Neural cell (in vitro differentiated cells): ENCODE measurements at regions not wholly inside any gene's neighbourhood (a gene's known extent, or its start where the extent isn't known, plus 50 kb on each side); places are given as distances from the start of the nearest gene placed in this dataset.

Experiments
- H2AFZ ChIP-seq: fragments of 200-600, 300-800 bp; sonication (generic), shearing (Covaris generic); 2 replicates; pipeline ENCODE4 v1.6.0; 2014; ENCODE audit warnings: low read depth, mild to moderate bottlenecking, antibody characterized with exemption, low read length, moderate library complexity
- H3F3A ChIP-seq: fragments of 200-600 bp; shearing (Covaris generic); 2 replicates; pipeline ENCODE4 v1.6.1; 2016; ENCODE audit warnings: mild to moderate bottlenecking, moderate library complexity, mixed read lengths, antibody characterized with exemption, low read length; ENCODE audit not compliant: insufficient read depth, poor library complexity, severe bottlenecking
- H3K27ac ChIP-seq: fragments of 200-600, 300-800 bp; sonication (generic), shearing (Covaris generic); 2 replicates; pipeline ENCODE4 v1.5.1; 2014; ENCODE audit warnings: mild to moderate bottlenecking, low read length, moderate library complexity
- H3K27me3 ChIP-seq: fragments of 300-800, 200-600 bp; sonication (generic), shearing (Covaris generic); 2 replicates; pipeline ENCODE4 v1.6.0; 2014; ENCODE audit warnings: mild to moderate bottlenecking, low read depth, low read length, moderate library complexity; ENCODE audit not compliant: insufficient read depth
- H3K36me3 ChIP-seq: fragments of 300-800, 200-600 bp; sonication (generic), shearing (Covaris generic); 2 replicates; pipeline ENCODE4 v1.5.1; 2014; ENCODE audit warnings: mild to moderate bottlenecking, antibody characterized with exemption, low read length, moderate library complexity; ENCODE audit not compliant: insufficient read depth
- H3K4me2 ChIP-seq: fragments of 300-800, 200-600 bp; sonication (generic), shearing (Covaris generic); 2 replicates; pipeline ENCODE4 v1.6.0; 2014; ENCODE audit warnings: mild to moderate bottlenecking, low read length
- H3K4me3 ChIP-seq: fragments of 300-800, 200-600 bp; sonication (generic), shearing (Covaris generic); 2 replicates; pipeline ENCODE4 v1.5.1; 2014; ENCODE audit warnings: mild to moderate bottlenecking, low read length, moderate library complexity
- H3K79me2 ChIP-seq: fragments of 200-600 bp; shearing (Covaris generic); replicated peaks from 2 replicates; pipeline ENCODE4 v1.6.0; 2014; ENCODE audit warnings: mild to moderate bottlenecking, low read length, moderate library complexity; ENCODE audit not compliant: insufficient read depth
- H3K9ac ChIP-seq: fragments of 300-800, 200-600 bp; sonication (generic), shearing (Covaris generic); 2 replicates; pipeline ENCODE4 v1.6.1; 2016; ENCODE audit warnings: mild to moderate bottlenecking, low read length, mixed read lengths
- H3K9me2 ChIP-seq: fragments of 200-600 bp; shearing (Covaris generic); 2 replicates; pipeline ENCODE4 v1.6.1; 2016; ENCODE audit warnings: mild to moderate bottlenecking, low read length, mixed read lengths; ENCODE audit not compliant: insufficient read depth
- H3K9me3 ChIP-seq: fragments of 200-600, 300-800 bp; sonication (generic), shearing (Covaris generic); 2 replicates; pipeline ENCODE4 v1.6.1; 2016; ENCODE audit warnings: mild to moderate bottlenecking, mixed run types, low read length, moderate library complexity, mixed read lengths
- H4K20me1 ChIP-seq: fragments of 200-600 bp; shearing (Covaris generic); 2 replicates; pipeline ENCODE4 v1.6.1; 2016; ENCODE audit warnings: mild to moderate bottlenecking, mixed run types; ENCODE audit not compliant: insufficient read depth
- EP300 ChIP-seq: fragments of 450-650 bp; conservative IDR thresholded peaks from 2 replicates; pipeline ENCODE4 v1.6.1; 2014; ENCODE audit warnings: antibody characterized with exemption, mild to moderate bottlenecking, moderate library complexity; ENCODE audit not compliant: poor library complexity, severe bottlenecking
- EZH2 ChIP-seq: fragments of 200-600, 300-800 bp; shearing (Covaris generic), sonication (generic); IDR thresholded peaks from 2 replicates; pipeline ENCODE4 v1.6.1; 2014; ENCODE audit warnings: antibody characterized with exemption, low read length, borderline replicate concordance, mild to moderate bottlenecking; ENCODE audit not compliant: insufficient read depth, poor library complexity, severe bottlenecking
- MXI1 ChIP-seq: fragments of 450-650 bp; conservative IDR thresholded peaks from 2 replicates; pipeline ENCODE4 v1.6.1; 2014; ENCODE audit warnings: antibody characterized with exemption, mild to moderate bottlenecking; ENCODE audit not compliant: poor library complexity, severe bottlenecking
- POLR2AphosphoS5 ChIP-seq: IDR thresholded peaks from 2 replicates; pipeline ENCODE4 v1.6.1; 2012
- RAD21 ChIP-seq: fragments of 450-650 bp; conservative IDR thresholded peaks from 2 replicates; pipeline ENCODE4 v1.6.1; 2014; ENCODE audit warnings: antibody characterized with exemption, mild to moderate bottlenecking, moderate library complexity
- SMC3 ChIP-seq: fragments of 450-650 bp; conservative IDR thresholded peaks from 2 replicates; pipeline ENCODE4 v1.6.1; 2014; ENCODE audit warnings: antibody characterized with exemption, mild to moderate bottlenecking, moderate library complexity; ENCODE audit not compliant: poor library complexity
- TAF1 ChIP-seq: IDR thresholded peaks from 2 replicates; pipeline ENCODE4 v1.6.1; 2012; ENCODE audit warnings: low read depth
- TF ChIP-seq, protein P1 (sequence below): IDR thresholded peaks from 2 replicates; pipeline ENCODE4 v1.6.1; 2012; ENCODE audit warnings: borderline replicate concordance
- TF ChIP-seq, protein P2 (sequence below): fragments of 450-650 bp; IDR thresholded peaks from 2 replicates; pipeline ENCODE4 v1.5.1; 2014; ENCODE audit warnings: antibody characterized with exemption, mild to moderate bottlenecking, moderate library complexity; ENCODE audit not compliant: poor library complexity, severe bottlenecking

DNA sequence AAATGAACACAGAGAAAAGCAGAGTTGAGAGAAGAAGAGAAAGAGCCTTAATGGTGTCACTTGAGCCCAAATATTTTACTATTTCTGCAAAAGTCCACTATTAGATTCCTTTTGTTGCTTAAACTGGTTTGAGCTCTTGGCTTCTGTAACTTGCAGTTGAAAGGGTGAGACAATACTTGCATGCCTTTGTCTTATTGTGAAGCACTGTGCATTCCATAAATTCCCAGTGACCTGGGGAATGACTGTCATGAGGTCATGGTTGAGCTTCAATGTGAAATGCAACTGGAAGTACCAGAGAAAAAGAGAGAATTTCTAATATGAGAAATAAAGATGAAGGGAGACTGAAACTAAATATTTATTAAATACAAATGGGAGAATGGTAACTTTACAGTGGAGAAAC is 310.9 kb downstream of the TDRD3 start:
- Histone ChIP-seq H3F3A (no peaks in the 10 kb centered on the region), H2AFZ (no peak overlapping the region), H3K79me2 (no peaks in the 10 kb centered on the region), H3K27ac (no peak overlapping the region), H3K9ac (no peak overlapping the region), H3K4me2 (no peak overlapping the region), H3K4me3 (no peak overlapping the region), H3K36me3 (no peaks in the 10 kb centered on the region), H3K9me3 (no peaks in the 10 kb centered on the region), H3K27me3 (no peaks in the 10 kb centered on the region), H4K20me1 (no peaks in the 10 kb centered on the region), H3K9me2 (no peaks in the 10 kb centered on the region)
- TF ChIP-seq SMC3 (no peak), MXI1 (no peak), RAD21 (no peak), TAF1 (no peak), POLR2AphosphoS5 (no peak), EZH2 (no peak), EP300 (no peak)
- TF ChIP-seq, protein P1, sequence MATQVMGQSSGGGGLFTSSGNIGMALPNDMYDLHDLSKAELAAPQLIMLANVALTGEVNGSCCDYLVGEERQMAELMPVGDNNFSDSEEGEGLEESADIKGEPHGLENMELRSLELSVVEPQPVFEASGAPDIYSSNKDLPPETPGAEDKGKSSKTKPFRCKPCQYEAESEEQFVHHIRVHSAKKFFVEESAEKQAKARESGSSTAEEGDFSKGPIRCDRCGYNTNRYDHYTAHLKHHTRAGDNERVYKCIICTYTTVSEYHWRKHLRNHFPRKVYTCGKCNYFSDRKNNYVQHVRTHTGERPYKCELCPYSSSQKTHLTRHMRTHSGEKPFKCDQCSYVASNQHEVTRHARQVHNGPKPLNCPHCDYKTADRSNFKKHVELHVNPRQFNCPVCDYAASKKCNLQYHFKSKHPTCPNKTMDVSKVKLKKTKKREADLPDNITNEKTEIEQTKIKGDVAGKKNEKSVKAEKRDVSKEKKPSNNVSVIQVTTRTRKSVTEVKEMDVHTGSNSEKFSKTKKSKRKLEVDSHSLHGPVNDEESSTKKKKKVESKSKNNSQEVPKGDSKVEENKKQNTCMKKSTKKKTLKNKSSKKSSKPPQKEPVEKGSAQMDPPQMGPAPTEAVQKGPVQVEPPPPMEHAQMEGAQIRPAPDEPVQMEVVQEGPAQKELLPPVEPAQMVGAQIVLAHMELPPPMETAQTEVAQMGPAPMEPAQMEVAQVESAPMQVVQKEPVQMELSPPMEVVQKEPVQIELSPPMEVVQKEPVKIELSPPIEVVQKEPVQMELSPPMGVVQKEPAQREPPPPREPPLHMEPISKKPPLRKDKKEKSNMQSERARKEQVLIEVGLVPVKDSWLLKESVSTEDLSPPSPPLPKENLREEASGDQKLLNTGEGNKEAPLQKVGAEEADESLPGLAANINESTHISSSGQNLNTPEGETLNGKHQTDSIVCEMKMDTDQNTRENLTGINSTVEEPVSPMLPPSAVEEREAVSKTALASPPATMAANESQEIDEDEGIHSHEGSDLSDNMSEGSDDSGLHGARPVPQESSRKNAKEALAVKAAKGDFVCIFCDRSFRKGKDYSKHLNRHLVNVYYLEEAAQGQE: no peak
- TF ChIP-seq, protein P2, sequence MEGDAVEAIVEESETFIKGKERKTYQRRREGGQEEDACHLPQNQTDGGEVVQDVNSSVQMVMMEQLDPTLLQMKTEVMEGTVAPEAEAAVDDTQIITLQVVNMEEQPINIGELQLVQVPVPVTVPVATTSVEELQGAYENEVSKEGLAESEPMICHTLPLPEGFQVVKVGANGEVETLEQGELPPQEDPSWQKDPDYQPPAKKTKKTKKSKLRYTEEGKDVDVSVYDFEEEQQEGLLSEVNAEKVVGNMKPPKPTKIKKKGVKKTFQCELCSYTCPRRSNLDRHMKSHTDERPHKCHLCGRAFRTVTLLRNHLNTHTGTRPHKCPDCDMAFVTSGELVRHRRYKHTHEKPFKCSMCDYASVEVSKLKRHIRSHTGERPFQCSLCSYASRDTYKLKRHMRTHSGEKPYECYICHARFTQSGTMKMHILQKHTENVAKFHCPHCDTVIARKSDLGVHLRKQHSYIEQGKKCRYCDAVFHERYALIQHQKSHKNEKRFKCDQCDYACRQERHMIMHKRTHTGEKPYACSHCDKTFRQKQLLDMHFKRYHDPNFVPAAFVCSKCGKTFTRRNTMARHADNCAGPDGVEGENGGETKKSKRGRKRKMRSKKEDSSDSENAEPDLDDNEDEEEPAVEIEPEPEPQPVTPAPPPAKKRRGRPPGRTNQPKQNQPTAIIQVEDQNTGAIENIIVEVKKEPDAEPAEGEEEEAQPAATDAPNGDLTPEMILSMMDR: no peak

DNA sequence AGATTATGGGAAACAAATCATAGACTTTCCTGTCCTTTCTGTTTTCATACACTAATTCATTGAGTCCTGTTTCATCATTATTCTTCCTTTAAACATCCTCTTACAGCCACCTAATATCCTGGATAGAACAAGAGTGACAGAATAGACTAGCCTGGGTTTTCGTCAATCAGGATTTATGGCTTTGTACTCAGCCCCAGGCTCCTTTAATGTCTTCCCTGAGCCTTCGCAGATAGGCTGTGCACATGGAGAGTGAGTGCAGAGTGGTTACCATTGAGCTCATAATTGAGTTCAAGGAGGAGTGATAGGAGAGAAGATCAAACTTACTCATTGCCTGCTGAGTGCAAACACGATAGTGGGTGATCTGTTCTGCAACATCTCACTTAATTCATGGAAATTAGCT is 304.9 kb downstream of the TDRD3 start:
- Histone ChIP-seq H3K36me3 (no peaks in the 10 kb centered on the region), H3K4me3 (no peak overlapping the region), H3K9me2 (no peaks in the 10 kb centered on the region), H4K20me1 (no peaks in the 10 kb centered on the region), H3K79me2 (no peaks in the 10 kb centered on the region), H3K27ac (no peak overlapping the region), H3K4me2 (no peak overlapping the region), H3F3A (no peaks in the 10 kb centered on the region), H3K27me3 (no peaks in the 10 kb centered on the region), H3K9ac (no peak overlapping the region), H2AFZ (no peak overlapping the region), H3K9me3 (no peaks in the 10 kb centered on the region)
- TF ChIP-seq MXI1 (no peak), SMC3 (no peak), TAF1 (no peak)

DNA sequence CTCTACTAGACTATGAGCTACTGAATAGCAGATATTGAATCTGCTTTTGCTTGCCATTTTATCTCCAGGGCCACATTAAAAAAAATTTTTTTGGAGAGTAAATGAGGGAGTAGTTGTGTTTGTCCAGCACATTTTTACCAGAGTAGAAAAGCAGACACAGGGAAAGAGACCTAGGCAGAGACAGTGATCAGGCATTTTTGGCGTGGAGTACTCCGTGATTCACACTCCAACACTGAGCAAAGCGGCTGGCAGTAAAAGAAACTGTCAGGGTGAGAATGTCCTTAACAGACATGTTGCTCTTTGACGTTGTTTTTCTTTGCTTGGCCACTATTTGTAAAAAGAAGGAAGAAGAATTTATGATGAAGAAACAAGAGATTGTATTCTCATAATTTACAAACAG is 304.0 kb downstream of the TDRD3 start:
- H3K27ac ChIP-seq: no peak overlapping the region
- no peaks in the 10 kb centered on the region for H4K20me1 ChIP-seq
- no peaks in the 10 kb centered on the region for H3K27me3 ChIP-seq
- no peak overlapping the region for H3K4me2 ChIP-seq
- H3K9me2 ChIP-seq: no peaks in the 10 kb centered on the region
- TF ChIP-seq TAF1 (no peak), SMC3 (no peak), EP300 (no peak), EZH2 (no peak), RAD21 (no peak)
- TF ChIP-seq, protein P2: no peak
- no peaks in the 10 kb centered on the region for H3K36me3 ChIP-seq
- H3K4me3 ChIP-seq: no peak overlapping the region
- no peak overlapping the region for H2AFZ ChIP-seq
- no peaks in the 10 kb centered on the region for H3K9me3 ChIP-seq
- H3K79me2 ChIP-seq: no peaks in the 10 kb centered on the region
- H3K9ac ChIP-seq: no peak overlapping the region
- H3F3A ChIP-seq: no peaks in the 10 kb centered on the region
